IMR-90 (cell line): ENCODE measurements at regions not wholly inside any gene's neighbourhood (a gene's known extent, or its start where the extent isn't known, plus 50 kb on each side); places are given as distances from the start of the nearest gene placed in this dataset.

Experiments
- ATAC-seq: fragments of 200-7000 bp; cut with Tn5 transposase; 2 replicates; pipeline ENCODE4 v1.9.1; 2020; ENCODE audit warnings: low read depth, mild to moderate bottlenecking, moderate library complexity
- BruUV-seq: library from RNA; stranded (reverse); fragments of 400-500 nt; replicated peaks from 2 replicates; lab custom pipeline; 2021; lab: Mats Ljungman, UMichigan
- CTCF ChIA-PET: fragments of 300-600 bp; formaldehyde crosslinking; extraction: SDS; loops from one replicate; lab custom pipeline; 2021; ENCODE audit warnings: antibody characterized with exemption; lab: Yijun Ruan, JAX
- POLR2A ChIA-PET: fragments of 300-600 bp; sonication (Branson Sonifier 250); formaldehyde crosslinking; loops from one replicate; lab custom pipeline; 2022; ENCODE audit warnings: antibody characterized with exemption; ENCODE audit not compliant: unreplicated experiment; lab: Charles Lee
- DNase-seq: peaks from one replicate; pipeline ENCODE4 v3.0.0; 2013
- H2AFZ ChIP-seq: replicated peaks from 2 replicates; pipeline ENCODE3; 2013; ENCODE audit warnings: low read length, mild to moderate bottlenecking; ENCODE audit not compliant: poor library complexity
- H2AK5ac ChIP-seq: 2 replicates; pipeline ENCODE4 v1.6.1; 2013; ENCODE audit warnings: low read depth, low read length, inconsistent platforms
- H2AK9ac ChIP-seq: replicated peaks from 2 replicates; pipeline ENCODE3; 2013; ENCODE audit warnings: mild to moderate bottlenecking, low read depth, low read length, moderate library complexity; ENCODE audit not compliant: poor library complexity
- H2BK120ac ChIP-seq: 2 replicates; pipeline ENCODE4 v1.6.1; 2013; ENCODE audit warnings: low read depth, low read length, inconsistent platforms
- H2BK15ac ChIP-seq: 3 replicates; pipeline ENCODE4 v1.6.1; 2013; ENCODE audit warnings: low read depth, low read length, inconsistent platforms
- H2BK20ac ChIP-seq: 2 replicates; pipeline ENCODE4 v1.6.1; 2013; ENCODE audit warnings: low read depth, mild to moderate bottlenecking, inconsistent platforms, low read length, moderate library complexity
- H2BK5ac ChIP-seq: 2 replicates; pipeline ENCODE4 v1.6.1; 2013; ENCODE audit warnings: mild to moderate bottlenecking, low read depth, low read length, inconsistent platforms; ENCODE audit not compliant: poor library complexity, severe bottlenecking
- H3K14ac ChIP-seq: replicated peaks from 2 replicates; pipeline ENCODE4 v1.6.1; 2013; ENCODE audit warnings: low read depth, low read length, inconsistent platforms
- H3K18ac ChIP-seq: 2 replicates; pipeline ENCODE4 v1.6.1; 2013; ENCODE audit warnings: low read depth, low read length, control low read depth
- H3K23ac ChIP-seq: 2 replicates; pipeline ENCODE4 v1.6.1; 2013; ENCODE audit warnings: low read depth, low read length, inconsistent platforms
- H3K27ac ChIP-seq: 2 replicates; pipeline ENCODE4 v1.5.1; 2013; ENCODE audit warnings: mild to moderate bottlenecking, control low read depth, low read length; ENCODE audit not compliant: insufficient read depth
- H3K27me3 ChIP-seq: 2 replicates; pipeline ENCODE4 v1.6.1; 2013; ENCODE audit warnings: low read length; ENCODE audit not compliant: control insufficient read depth, insufficient read depth
- H3K36me3 ChIP-seq: 2 replicates; pipeline ENCODE4 v1.6.1; 2013; ENCODE audit warnings: low read length, mixed read lengths; ENCODE audit not compliant: control insufficient read depth, insufficient read depth
- H3K4ac ChIP-seq: 2 replicates; pipeline ENCODE4 v1.6.1; 2013; ENCODE audit warnings: low read depth, low read length, inconsistent platforms
- H3K4me1 ChIP-seq: 2 replicates; pipeline ENCODE4 v1.6.1; 2013; ENCODE audit warnings: low read length, mixed read lengths; ENCODE audit not compliant: control insufficient read depth, insufficient read depth
- H3K4me2 ChIP-seq: 2 replicates; pipeline ENCODE4 v1.6.1; 2013; ENCODE audit warnings: low read depth, mild to moderate bottlenecking, control low read depth, low read length, moderate library complexity
- H3K4me3 ChIP-seq: 2 replicates; pipeline ENCODE4 v1.5.1; 2013; ENCODE audit warnings: low read depth, mild to moderate bottlenecking, control low read depth, low read length, moderate library complexity; ENCODE audit not compliant: insufficient read depth
- H3K56ac ChIP-seq: 2 replicates; pipeline ENCODE4 v1.6.1; 2013; ENCODE audit warnings: low read length, inconsistent platforms; ENCODE audit not compliant: insufficient read depth; ENCODE audit errors: extremely low read depth
- H3K79me1 ChIP-seq, 2 experiments: 2 replicates each; pipeline ENCODE4 v1.6.1; 2013; ENCODE audit warnings: low read length in 2 of 2, inconsistent platforms in 1 of 2, low read depth in 1 of 2
- H3K9ac ChIP-seq: 2 replicates; pipeline ENCODE4 v1.6.1; 2013; ENCODE audit warnings: low read depth, low read length, control low read depth
- H3K9me1 ChIP-seq: 2 replicates; pipeline ENCODE4 v1.6.1; 2013; ENCODE audit warnings: low read length, inconsistent platforms; ENCODE audit not compliant: insufficient read depth
- H3K9me3 ChIP-seq: 2 replicates; pipeline ENCODE4 v1.6.1; 2013; ENCODE audit warnings: low read length; ENCODE audit not compliant: control insufficient read depth, insufficient read depth
- H4K20me1 ChIP-seq: 2 replicates; pipeline ENCODE4 v1.6.1; 2013; ENCODE audit warnings: low read length, inconsistent platforms; ENCODE audit not compliant: insufficient read depth
- H4K5ac ChIP-seq: 2 replicates; pipeline ENCODE4 v1.6.1; 2013; ENCODE audit warnings: mild to moderate bottlenecking, low read depth, low read length, control low read depth
- H4K8ac ChIP-seq, 2 experiments: 2 replicates each; pipeline ENCODE4 v1.6.1; 2013; ENCODE audit warnings: low read depth in 2 of 2, low read length in 2 of 2, control low read depth in 1 of 2, inconsistent platforms in 1 of 2
- H4K91ac ChIP-seq: 2 replicates; pipeline ENCODE4 v1.6.1; 2013; ENCODE audit warnings: low read depth, low read length, inconsistent platforms; ENCODE audit not compliant: insufficient read depth
- BHLHE40 ChIP-seq: fragments of 150-350 bp; IDR thresholded peaks from 2 replicates; pipeline ENCODE4 v1.6.1; 2016; ENCODE audit warnings: mild to moderate bottlenecking, low read depth, low read length
- CEBPB ChIP-seq: IDR thresholded peaks from 2 replicates; pipeline ENCODE4 v1.6.1; 2012; ENCODE audit warnings: low read depth, low read length, improper control_type of control experiment
- CHD1 ChIP-seq: IDR thresholded peaks from 2 replicates; pipeline ENCODE4 v1.6.1; 2012; ENCODE audit warnings: low read depth, low read length, improper control_type of control experiment
- CTCF ChIP-seq: conservative IDR thresholded peaks from 2 replicates; pipeline ENCODE4 v1.5.1; 2012; ENCODE audit warnings: mild to moderate bottlenecking, low read depth, low read length, improper control_type of control experiment
- FOS ChIP-seq: fragments of 150-350 bp; IDR thresholded peaks from 2 replicates; pipeline ENCODE4 v1.6.1; 2016; ENCODE audit warnings: low read depth, low read length
- MAFK ChIP-seq: IDR thresholded peaks from 2 replicates; pipeline ENCODE4 v1.6.1; 2012; ENCODE audit warnings: low read depth, low read length, improper control_type of control experiment
- MAZ ChIP-seq: IDR thresholded peaks from 2 replicates; pipeline ENCODE4 v1.6.1; 2012; ENCODE audit warnings: low read depth, mild to moderate bottlenecking, low read length, improper control_type of control experiment, moderate library complexity, borderline replicate concordance
- MXI1 ChIP-seq: IDR thresholded peaks from 2 replicates; pipeline ENCODE4 v1.6.1; 2012; ENCODE audit warnings: low read depth, mild to moderate bottlenecking, low read length, moderate library complexity, borderline replicate concordance
- NFE2L2 ChIP-seq: fragments of 150-350 bp; IDR thresholded peaks from 2 replicates; pipeline ENCODE4 v1.6.1; 2016; ENCODE audit warnings: low read depth, mild to moderate bottlenecking, low read length
- POLR2A ChIP-seq: IDR thresholded peaks from 2 replicates; pipeline ENCODE4 v1.6.1; 2012; ENCODE audit warnings: mild to moderate bottlenecking, low read depth, low read length
- RAD21 ChIP-seq: IDR thresholded peaks from 2 replicates; pipeline ENCODE4 v1.6.1; 2012; ENCODE audit warnings: low read length, improper control_type of control experiment
- RCOR1 ChIP-seq: IDR thresholded peaks from 2 replicates; pipeline ENCODE4 v1.6.1; 2012; ENCODE audit warnings: mild to moderate bottlenecking, low read length, improper control_type of control experiment; ENCODE audit not compliant: insufficient replicate concordance
- RFX5 ChIP-seq: IDR thresholded peaks from 2 replicates; pipeline ENCODE4 v1.8.0; 2012; ENCODE audit warnings: low read depth, mild to moderate bottlenecking, low read length, moderate library complexity
- SMC3 ChIP-seq: fragments of 150-350 bp; IDR thresholded peaks from 2 replicates; pipeline ENCODE4 v1.6.1; 2016; ENCODE audit warnings: low read depth, mild to moderate bottlenecking, antibody characterized with exemption, low read length, moderate library complexity
- WGBS, 2 experiments: methylation state at CpG; one replicate each; pipeline versions ENCODE4 v1.1.5 to v1.1.7; 2013; ENCODE audit warnings: missing lambda C conversion rate in 2 of 2; ENCODE audit not compliant: insufficient read length in 1 of 2; ENCODE audit errors: extremely low coverage in 2 of 2; 5-methylcytosine and 5-hydroxymethylcytosine counted together
- dilution Hi-C: fragments of 300-500 bp; cut with HindIII; formaldehyde crosslinking; loops from one replicate; pipeline ENCODE4 v1.14.3; 2018; ENCODE audit warnings: low sequenced_read_pairs; ENCODE audit not compliant: unreplicated experiment
- in situ Hi-C: fragments of 300-500 bp; cut with MboI; formaldehyde crosslinking; loops from 3 replicates; pipeline ENCODE4 v1.14.3; 2019; ENCODE audit warnings: low sequenced_read_pairs, inconsistent platforms, mixed read lengths
- intact Hi-C: fragments of 100-400 bp; cut with micrococcal nuclease; formaldehyde crosslinking; loops from 2 replicates; pipeline ENCODE4 v1.10.0; 2022
- TF ChIP-seq, protein P1 (sequence below): fragments of 150-350 bp; IDR thresholded peaks from 2 replicates; pipeline ENCODE4 v1.6.1; 2017; ENCODE audit warnings: mild to moderate bottlenecking, antibody characterized with exemption, low read length, low read depth
- TF ChIP-seq, protein P2 (sequence below): fragments of 150-350 bp; IDR thresholded peaks from 2 replicates; pipeline ENCODE4 v1.6.1; 2016; ENCODE audit warnings: low read depth, mild to moderate bottlenecking, low read length, moderate library complexity, borderline replicate concordance

DNA sequence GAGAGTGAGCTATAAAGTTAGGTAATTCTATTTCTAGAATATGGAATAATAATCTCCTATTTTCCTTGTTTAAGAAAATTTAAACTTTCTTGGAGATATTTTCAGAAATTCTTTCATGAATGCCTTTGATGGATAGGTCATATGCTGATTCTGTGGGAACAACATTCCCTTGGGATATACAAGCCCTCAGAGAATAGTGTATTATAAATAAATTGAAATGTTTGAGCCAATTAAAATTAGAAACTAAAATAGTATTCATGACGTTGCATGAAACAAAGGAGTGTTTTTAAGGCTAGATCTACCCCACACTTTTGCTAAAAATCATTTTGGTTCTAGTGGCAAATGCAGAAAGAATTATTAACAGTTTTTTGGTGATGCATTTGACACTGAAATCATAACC is 269.3 kb upstream of the ANO3 start:
- Histone ChIP-seq H3K23ac (no peak overlapping the region), H3K18ac (no peak overlapping the region), H3K4me2 (no peak overlapping the region), H3K14ac (no peak overlapping the region), H3K4ac (no peak overlapping the region), H3K9me3 (no peaks in the 10 kb centered on the region), H2BK5ac (no peak overlapping the region), H2BK120ac (no peak overlapping the region), H3K4me1 (no peaks in the 10 kb centered on the region; the same call in 1 of the 2 replicates), H3K27ac (no peak overlapping the region), H4K91ac (no peak overlapping the region), H2AK5ac (no peak overlapping the region), H3K9ac (no peak overlapping the region), H2BK20ac (no peak overlapping the region), H2AK9ac (no peak overlapping the region), H4K5ac (no peak overlapping the region), H4K8ac (no peak overlapping the region), H3K27me3 (no peaks in the 10 kb centered on the region), H3K9me1 (no peaks in the 10 kb centered on the region), H4K20me1 (no peaks in the 10 kb centered on the region), H3K79me1 (no peaks in the 10 kb centered on the region), H3K56ac (no peak overlapping the region), H3K4me3 (no peak overlapping the region), H2AFZ (no peak overlapping the region), H2BK15ac (no peak overlapping the region), H3K36me3 (no peaks in the 10 kb centered on the region)
- ATAC-seq (0 out of 2 replicates have a peak, but pooled peaks have one; percentile 21), DNase-seq (no peak)
- intact Hi-C loops (no loop called here), dilution Hi-C loops (no loop called here), in situ Hi-C loops (no loop called here)
- no CpG with 5 or more reads among the region's 1 CpG for WGBS, 2 experiments
- no TSS peak for BruUV-seq
- POLR2A ChIA-PET: no interaction called here
- CTCF ChIA-PET: no interaction called here
- TF ChIP-seq, protein P1, sequence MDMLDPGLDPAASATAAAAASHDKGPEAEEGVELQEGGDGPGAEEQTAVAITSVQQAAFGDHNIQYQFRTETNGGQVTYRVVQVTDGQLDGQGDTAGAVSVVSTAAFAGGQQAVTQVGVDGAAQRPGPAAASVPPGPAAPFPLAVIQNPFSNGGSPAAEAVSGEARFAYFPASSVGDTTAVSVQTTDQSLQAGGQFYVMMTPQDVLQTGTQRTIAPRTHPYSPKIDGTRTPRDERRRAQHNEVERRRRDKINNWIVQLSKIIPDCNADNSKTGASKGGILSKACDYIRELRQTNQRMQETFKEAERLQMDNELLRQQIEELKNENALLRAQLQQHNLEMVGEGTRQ: no peak
- TF ChIP-seq MXI1: no peak
- TF ChIP-seq MAFK: no peak
- no peak for TF ChIP-seq SMC3
- no peak for TF ChIP-seq BHLHE40
- no peak for TF ChIP-seq RAD21
- TF ChIP-seq MAZ: no peak
- TF ChIP-seq FOS: no peak
- TF ChIP-seq POLR2A: no peak
- no peak for TF ChIP-seq CEBPB
- TF ChIP-seq NFE2L2: no peak
- TF ChIP-seq, protein P2, sequence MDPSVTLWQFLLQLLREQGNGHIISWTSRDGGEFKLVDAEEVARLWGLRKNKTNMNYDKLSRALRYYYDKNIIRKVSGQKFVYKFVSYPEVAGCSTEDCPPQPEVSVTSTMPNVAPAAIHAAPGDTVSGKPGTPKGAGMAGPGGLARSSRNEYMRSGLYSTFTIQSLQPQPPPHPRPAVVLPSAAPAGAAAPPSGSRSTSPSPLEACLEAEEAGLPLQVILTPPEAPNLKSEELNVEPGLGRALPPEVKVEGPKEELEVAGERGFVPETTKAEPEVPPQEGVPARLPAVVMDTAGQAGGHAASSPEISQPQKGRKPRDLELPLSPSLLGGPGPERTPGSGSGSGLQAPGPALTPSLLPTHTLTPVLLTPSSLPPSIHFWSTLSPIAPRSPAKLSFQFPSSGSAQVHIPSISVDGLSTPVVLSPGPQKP: no peak
- no peak for TF ChIP-seq CTCF
- no peak for TF ChIP-seq CHD1
- TF ChIP-seq RCOR1: no peak
- TF ChIP-seq RFX5: no peak
